Middle frontal gyrus (tissue), 1 donor: ENCODE measurements at regions not wholly inside any gene's neighbourhood (a gene's known extent, or its start where the extent isn't known, plus 50 kb on each side); places are given as distances from the start of the nearest gene placed in this dataset.

ENCODE experiments used
- DNase-seq: peaks from one replicate; pipeline ENCODE4 v3.0.0-alpha.2; 2015; ENCODE audit warnings: low spot score; ENCODE audit errors: extremely low spot score

DNA sequence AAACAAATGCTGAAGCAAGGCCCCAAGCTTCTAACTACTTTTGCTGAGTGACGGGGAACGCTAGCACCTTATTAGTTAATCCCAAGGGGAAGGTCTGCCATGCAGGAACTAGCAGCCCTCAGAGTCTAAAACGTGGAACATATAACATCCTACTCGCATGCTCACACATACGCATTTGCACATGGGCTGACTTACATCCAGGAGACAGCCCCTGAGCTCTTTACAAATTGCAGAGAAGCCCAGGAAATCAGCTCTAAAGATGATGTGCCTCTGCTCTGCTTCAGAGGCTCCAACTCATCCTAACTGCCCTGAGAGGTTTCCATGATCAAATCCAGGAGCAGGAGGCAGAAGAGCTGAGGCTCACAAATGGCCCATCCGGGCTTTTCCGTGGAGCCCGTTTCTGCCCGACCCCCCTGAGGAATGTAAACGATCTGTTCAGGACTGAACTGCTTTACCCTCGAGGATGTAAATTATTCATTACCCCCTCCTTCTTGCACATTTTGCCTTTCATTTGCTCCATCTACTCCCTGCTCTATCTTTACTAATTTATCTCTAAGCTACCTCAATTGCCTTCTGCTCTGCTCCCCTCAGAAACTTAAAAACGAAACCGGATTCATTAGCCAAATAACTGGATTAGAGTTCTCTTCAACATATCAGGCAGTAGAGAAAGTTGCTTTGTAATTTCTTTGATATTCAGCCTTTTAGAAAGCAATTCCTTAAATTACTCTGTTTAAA, 141.9 kb upstream of the CCDC54 start:
- DNase-seq = no peak

DNA sequence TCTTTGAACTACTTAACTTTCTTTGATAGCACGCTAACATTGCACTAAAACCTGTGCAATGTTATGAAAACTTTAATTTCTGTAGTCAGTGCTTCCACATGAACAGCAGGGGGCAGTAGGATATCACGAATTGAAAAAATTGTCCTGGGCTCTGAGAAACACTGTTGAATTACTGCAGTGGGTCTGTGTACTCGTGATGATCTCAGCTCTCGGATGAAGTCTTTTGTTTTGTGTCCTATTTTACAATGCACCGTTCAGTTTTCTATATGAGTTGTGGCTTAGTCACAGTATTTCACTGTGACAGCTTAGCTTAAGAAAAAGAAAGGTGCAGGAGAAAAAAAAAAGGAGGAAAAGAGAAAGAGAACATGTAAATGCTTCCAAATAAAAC, 141.3 kb upstream of the CCDC54 start:
- DNase-seq = peak; percentile 84

DNA sequence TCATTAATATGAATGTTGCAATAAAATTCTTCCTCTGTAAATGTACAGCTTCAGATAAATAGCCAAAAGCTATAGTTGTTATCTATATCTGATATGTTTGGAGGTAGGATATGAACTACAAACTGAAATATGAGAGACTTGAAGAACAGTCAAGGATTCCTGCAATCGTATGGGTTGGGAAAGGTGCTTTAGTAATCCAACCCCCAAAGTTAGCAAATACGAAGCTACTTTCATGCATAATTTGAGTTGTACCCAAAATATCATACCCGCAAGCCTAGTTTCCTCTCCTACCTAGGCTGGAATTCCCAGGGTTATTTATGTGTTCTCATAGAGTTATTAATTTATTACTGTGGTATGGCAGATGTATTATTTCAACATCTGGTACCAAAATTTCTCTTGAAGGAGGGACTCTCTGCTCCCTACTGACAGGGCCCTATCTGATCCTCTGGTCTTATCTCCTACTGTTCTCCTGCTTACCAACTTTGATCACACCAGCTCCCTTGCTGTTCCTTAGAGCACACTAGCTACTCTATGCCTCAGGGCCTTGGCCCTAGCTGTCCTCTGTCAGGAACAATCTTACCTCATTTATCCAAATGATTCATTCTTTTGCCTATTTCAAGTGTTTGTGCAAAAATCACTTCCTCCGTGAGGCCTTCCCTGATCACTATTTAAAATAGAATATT, 140.4 kb upstream of the CCDC54 start:
- DNase-seq = no peak

DNA sequence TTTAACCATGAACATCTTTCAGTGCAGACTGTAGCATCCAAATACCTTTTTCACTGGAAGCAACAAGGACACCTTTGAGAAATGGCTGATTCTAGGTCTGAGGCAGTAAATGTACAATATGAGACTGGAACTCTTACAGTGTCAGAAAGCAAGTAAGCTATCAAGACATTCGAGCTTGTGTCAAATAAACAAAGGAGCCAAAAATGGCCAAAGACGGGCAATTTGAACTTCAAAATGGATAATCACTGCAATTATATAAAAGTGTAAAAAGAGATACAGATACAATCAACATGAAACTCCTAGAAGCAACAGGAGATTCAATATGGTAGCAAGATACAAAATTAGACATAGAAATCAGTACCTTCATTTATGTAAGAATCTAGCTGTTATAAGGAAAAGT, 138.5 kb upstream of the CCDC54 start:
- no peak for DNase-seq

- DNase-seq = no peak
Observed at GRCh38 chr3:107239703-107240102, 137.5 kb upstream of the CCDC54 start.

DNA sequence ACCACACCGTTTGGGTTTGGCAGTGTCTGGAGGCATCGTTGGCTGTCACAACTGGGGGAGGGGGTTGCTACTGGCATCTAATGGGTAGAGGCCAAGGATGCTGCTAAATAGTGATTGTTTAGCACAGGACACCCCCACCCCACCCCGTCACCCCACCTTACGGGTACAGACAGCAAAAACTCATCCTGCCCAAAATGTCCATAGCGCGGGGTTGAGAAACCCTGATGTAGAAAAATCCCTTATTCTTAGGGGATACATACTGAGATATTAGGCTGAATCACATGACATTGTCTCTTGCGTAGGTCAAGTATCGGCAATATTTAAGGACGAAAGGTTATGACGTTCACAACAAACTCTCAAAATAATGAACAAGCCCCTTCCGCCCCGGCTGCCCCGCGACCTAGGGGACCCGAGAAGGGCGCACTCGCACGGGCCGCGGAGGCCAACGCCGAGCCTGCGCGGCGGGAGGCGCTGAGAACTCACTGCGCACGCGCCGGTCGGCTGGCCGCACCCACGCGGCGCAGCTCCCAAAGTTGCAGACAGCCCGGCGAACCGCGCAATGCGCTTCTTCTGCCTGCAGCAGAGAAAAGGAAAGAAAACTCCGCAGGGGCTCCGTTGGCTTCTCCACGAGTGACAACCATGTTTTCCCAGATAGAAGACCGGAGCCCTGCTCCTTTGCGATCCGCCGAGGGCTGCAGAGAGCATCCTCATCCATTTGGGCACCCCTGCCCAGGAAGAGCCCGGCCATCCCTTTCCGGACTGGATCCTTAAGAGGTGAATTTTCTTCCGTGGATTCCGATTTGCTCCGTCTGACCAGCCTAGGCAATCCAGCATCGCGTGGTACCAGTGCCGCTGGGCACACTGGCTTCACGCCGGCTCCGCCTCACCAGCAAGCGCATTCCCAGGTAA, 136.8 kb upstream of the CCDC54 start:
- DNase-seq = peak; percentile 81

DNA sequence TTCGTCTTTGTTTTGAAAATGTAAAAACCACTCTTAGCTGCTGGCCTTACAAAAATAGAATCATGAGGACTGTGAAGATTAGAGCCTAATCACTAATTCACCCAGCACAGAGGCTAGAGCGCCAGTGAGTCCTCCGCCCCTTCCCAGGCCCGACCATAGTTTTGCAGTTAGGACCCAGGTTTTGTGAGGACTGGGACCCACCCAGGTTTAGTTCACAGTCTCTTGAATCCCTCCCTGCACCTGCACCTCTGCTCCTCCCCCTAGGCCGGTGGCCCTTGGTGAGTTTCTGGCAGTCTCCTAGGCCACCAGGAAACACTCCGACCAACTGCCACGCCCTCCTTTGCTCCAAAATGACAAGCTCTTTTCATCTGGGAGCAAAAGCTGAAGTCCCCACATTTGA, 136.0 kb upstream of the CCDC54 start:
- DNase-seq = no peak

- no peak for DNase-seq
Observed at GRCh38 chr3:107242579-107242978, 134.7 kb upstream of the CCDC54 start.

DNA sequence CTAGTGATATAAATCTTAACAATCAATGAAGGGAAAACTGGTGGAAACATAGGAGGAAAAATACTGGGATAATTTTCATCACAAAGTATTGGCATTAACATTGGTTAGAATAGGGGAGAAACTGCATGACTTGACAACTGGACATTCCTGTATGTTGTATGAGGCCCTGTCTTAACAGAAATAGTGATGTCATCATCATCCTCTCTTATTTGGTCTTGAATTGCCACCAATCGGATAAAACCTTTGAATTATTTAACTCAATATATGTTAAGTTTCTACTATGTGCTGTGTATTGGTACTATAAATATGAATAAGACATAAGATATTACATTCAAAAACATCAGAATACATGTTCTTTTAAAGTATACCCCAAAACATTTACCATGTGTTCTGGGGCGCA, 130.1 kb upstream of the CCDC54 start:
- DNase-seq = no peak

GRCh38 chr3:107249132-107249531, 128.1 kb upstream of the CCDC54 start:
- no peak for DNase-seq

GRCh38 chr3:107250221-107250620, 127.0 kb upstream of the CCDC54 start:
- DNase-seq = no peak

DNA sequence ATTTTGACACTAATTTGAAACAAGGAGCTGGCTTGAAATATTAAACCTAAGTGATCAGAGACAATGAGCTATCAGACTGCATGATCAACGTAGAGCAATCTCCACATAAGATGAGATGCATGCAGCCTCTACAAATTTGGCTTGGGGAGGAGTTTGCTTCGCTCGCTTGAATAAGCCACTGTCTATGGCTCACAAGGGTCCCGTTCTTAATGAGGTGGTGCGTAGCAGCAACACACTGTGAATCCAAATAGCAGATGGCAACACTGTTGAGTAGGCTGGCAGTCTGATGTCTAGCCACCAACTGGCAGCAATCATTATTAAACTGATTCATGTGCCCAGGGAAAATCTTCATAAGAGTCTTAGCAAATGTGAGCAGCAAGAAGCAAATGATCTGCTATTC, 125.4 kb upstream of the CCDC54 start:
- DNase-seq = no peak

GRCh38 chr3:107256963-107257362, 120.3 kb upstream of the CCDC54 start:
- DNase-seq = no peak

GRCh38 chr3:107258300-107258699, 118.9 kb upstream of the CCDC54 start:
- no peak for DNase-seq

GRCh38 chr3:107260207-107260606, 117.0 kb upstream of the CCDC54 start:
- no peak for DNase-seq

DNA sequence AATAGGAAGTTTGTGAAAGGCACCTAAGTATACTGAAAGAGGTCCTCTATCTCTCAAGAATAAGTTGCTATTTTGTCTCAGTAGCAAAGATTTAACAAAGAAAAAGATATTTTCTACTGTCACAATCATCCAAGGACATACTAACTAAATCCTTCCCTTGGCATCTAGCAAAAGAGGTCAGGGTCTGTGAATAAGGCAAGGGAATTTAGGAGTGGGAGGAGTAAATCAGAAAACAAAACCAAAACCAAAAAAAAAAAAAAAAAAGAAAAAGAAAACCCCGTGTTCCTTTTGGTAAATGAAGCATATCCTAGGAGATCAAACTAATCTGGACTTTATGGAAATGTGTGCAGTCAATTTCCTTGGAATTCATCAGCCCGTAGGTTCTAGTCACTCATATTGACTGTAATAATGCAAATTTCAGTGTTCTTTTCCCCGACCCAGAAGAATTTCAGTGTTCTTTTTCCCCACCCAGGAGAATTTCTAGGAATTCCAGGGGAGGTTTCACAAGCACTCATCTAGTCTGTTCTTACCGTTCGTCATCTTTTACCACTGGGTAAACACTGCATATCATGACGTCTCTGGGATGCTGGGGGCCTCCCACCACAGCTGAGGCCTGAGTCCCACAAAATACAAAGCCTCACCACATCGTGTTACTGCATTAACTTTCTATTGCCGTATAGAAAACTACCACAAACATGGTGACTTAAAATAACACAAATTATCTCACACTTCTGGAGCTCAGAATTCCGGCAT, 113.8 kb upstream of the CCDC54 start:
- DNase-seq = no peak

DNA sequence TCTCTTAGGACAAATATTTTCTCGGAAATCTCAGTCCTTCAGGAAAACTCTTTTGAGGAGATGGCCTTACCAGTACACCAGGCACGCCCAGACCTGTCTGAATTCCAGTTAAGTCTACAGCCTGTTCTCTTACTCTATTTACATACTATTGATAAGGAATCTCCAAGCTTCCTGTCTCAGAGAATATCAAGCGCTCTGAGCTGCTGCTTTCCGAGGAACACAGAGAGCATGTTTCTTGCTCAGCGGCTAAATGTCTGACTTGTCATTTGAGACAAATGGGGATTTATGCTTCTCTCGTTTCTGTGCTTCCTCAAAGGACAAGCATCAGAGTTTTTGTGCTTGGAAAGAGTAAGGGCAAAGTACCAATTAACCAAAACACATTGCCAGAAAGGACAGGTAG, 112.4 kb upstream of the CCDC54 start:
- no peak for DNase-seq

DNA sequence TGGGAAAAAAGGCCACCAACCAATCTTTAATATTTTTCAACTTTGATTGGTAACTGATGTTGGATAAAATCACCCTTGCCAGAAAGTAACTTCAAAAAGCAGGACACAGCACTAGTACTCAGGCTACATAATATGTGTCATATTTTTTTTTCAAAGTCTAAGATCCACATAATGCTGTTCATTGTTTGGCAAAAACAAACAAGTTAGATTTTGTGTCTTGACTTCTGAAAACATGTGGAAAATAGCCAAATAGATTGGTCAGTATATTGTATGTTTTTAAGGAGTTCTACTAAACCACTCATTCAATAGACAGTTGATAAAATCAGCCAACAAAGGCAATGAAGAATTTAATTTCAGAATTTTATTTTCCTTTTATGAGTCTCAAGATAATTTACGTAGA, 111.7 kb upstream of the CCDC54 start:
- DNase-seq = no peak

DNA sequence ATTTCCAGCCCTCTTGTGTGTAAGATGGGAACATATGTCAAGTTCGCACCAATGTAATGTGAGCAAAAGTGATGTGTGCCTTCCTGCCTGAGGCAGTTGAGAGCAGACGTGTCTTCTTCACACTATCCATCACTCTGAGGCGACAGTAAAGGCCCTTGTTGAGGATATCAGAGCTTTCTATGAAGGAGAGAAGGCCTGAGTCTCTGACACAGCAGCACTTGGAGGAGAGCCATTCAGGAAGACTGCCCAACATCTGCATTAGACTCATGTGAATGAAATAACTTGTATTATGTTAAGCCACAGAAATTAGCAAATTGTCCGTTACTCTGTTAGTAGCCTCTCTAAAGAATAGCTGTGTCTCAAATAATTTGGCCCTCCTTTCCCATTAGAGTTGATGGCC, 108.8 kb upstream of the CCDC54 start:
- peak; percentile 40 for DNase-seq

DNA sequence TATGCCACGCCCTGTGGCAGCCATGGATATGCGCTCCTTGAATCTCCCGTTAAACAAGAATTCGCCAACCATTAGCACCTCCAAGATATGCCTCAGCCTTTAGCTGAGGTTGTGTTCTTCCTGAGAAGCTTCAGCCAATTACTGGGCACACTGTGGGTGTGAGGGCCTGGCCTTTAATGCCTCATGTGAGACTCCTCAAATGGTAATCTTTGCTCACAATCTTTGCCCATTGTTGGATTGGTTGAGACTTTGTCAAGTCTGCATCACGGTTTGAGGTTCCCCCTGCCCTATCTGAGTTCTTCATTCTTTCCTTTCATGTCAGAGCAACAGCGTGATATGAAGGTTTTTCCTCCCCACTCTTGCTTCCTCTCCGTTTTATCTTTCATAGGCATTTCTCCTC, 108.1 kb upstream of the CCDC54 start:
- no peak for DNase-seq

DNA sequence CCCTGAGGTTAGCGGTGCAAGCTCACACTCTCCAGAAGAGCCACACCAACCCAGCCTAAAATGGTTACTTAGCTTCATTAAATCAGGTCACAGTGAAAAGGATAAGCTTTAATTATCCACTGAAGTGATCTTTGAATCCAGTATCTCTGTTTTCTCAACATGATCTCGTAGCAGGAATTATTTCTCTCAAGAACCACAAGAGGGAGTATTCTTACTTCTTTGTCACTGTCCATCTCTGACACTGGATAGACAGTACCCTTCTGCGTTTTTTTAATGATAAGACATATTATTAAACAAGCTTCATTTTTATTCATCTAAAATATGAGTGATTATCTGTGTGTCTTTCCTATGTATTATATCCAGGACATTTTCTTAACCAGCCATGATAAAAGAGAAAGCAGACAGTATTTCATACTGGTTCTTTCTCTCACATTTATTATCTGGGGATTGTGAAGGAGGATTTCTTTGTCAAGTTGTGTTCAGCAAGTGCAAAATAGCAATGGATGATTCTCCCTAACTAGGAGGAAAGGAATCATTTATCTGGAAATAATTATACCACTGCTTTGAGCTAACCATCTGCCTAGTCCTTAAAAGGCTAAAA, 105.4 kb upstream of the CCDC54 start:
- DNase-seq = peak; percentile 11
